ENCODE measurements at regions not wholly inside any gene's neighbourhood (a gene's known extent, or its start where the extent isn't known, plus 50 kb on each side); places are given as distances from the start of the nearest gene placed in this dataset.

- no peak for DNase-seq (ENCODE audit: low spot score)
Measured at GRCh38 chr11:26777372-26777808, 55.5 kb upstream of the SLC5A12 start.

GRCh38 chr11:26778000-26778757 is 56.3 kb upstream of the SLC5A12 start:
- peak; percentile 2 for DNase-seq (ENCODE audit: low spot score)

GRCh38 chr11:26779074-26779865 is 57.4 kb upstream of the SLC5A12 start:
- DNase-seq (ENCODE audit: low spot score): no peak

- no peak for DNase-seq (ENCODE audit: low spot score)
Measured at GRCh38 chr11:26780376-26781085, 58.7 kb upstream of the SLC5A12 start.

- DNase-seq (ENCODE audit: low spot score): no peak
Measured at GRCh38 chr11:26782220-26782965, 60.5 kb upstream of the SLC5A12 start.

GRCh38 chr11:26783997-26784396 is 62.1 kb upstream of the SLC5A12 start:
- no peak for DNase-seq (ENCODE audit: low spot score)

GRCh38 chr11:26790738-26791137 is 68.9 kb upstream of the SLC5A12 start:
- DNase-seq (ENCODE audit: low spot score): no peak

GRCh38 chr11:26792941-26793340 is 71.1 kb upstream of the SLC5A12 start:
- DNase-seq (ENCODE audit: low spot score): no peak

- DNase-seq (ENCODE audit: low spot score): no peak
Measured at GRCh38 chr11:26793487-26793886, 71.6 kb upstream of the SLC5A12 start.

- DNase-seq (ENCODE audit: low spot score): no peak
Measured at GRCh38 chr11:26801601-26802000, 79.7 kb upstream of the SLC5A12 start.

GRCh38 chr11:26805001-26805400 is 83.1 kb upstream of the SLC5A12 start:
- no peak for DNase-seq (ENCODE audit: low spot score)

GRCh38 chr11:26806219-26806618 is 84.4 kb upstream of the SLC5A12 start:
- DNase-seq (ENCODE audit: low spot score): no peak

- DNase-seq (ENCODE audit: low spot score): no peak
Measured at GRCh38 chr11:26820739-26821138, 98.9 kb upstream of the SLC5A12 start.

- DNase-seq (ENCODE audit: low spot score): no peak
Measured at GRCh38 chr11:26823963-26824362, 102.1 kb upstream of the SLC5A12 start.

GRCh38 chr11:26827567-26828081 is 105.8 kb upstream of the SLC5A12 start:
- DNase-seq (ENCODE audit: low spot score): no peak

GRCh38 chr11:26828288-26828687 is 106.4 kb upstream of the SLC5A12 start:
- no peak for DNase-seq (ENCODE audit: low spot score)

- no peak for DNase-seq (ENCODE audit: low spot score)
Measured at GRCh38 chr11:26830218-26830617, 108.4 kb upstream of the SLC5A12 start.

- no peak for DNase-seq (ENCODE audit: low spot score)
Measured at GRCh38 chr11:26830757-26831156, 108.9 kb upstream of the SLC5A12 start.

- no peak for DNase-seq (ENCODE audit: low spot score)
Measured at GRCh38 chr11:26834601-26835000, 112.7 kb upstream of the SLC5A12 start.

GRCh38 chr11:26835611-26836010 is 113.8 kb upstream of the SLC5A12 start:
- DNase-seq (ENCODE audit: low spot score): no peak

- DNase-seq (ENCODE audit: low spot score): no peak
Measured at GRCh38 chr11:26837154-26837553, 115.3 kb upstream of the SLC5A12 start.
